Caco-2 (cell line): ENCODE measurements at regions not wholly inside any gene's neighbourhood (a gene's known extent, or its start where the extent isn't known, plus 50 kb on each side); places are given as distances from the start of the nearest gene placed in this dataset.

Experiments
- BruUV-seq: library from RNA; stranded (reverse); fragments of 400-500 nt; replicated peaks from 2 replicates; lab custom pipeline; 2021; lab: Mats Ljungman, UMichigan
- CTCF ChIA-PET: fragments of 300-600 bp; sonication (Branson Sonifier 250); formaldehyde crosslinking; loops from one replicate; lab custom pipeline; 2022; ENCODE audit warnings: antibody characterized with exemption; lab: Charles Lee
- POLR2A ChIA-PET: fragments of 300-600 bp; sonication (Branson Sonifier 250); formaldehyde crosslinking; loops from one replicate; lab custom pipeline; 2022; ENCODE audit warnings: antibody characterized with exemption; lab: Charles Lee
- DNase-seq, 2 experiments: peaks; one replicate each; pipeline versions ENCODE4 v3.0.0 to v3.0.0-alpha.2; 2020 to 2022
- H3K27me3 ChIP-seq: replicated peaks from 2 replicates; pipeline ENCODE4 v1.6.0; 2011; ENCODE audit warnings: low read length; ENCODE audit not compliant: control insufficient read depth, insufficient read depth
- H3K36me3 ChIP-seq: 2 replicates; pipeline ENCODE4 v1.5.1; 2011; ENCODE audit warnings: low read length; ENCODE audit not compliant: control insufficient read depth, insufficient read depth
- H3K4me1 ChIP-seq: fragments of 250-450 bp; sonication (Bioruptor Pico); 2 replicates; pipeline ENCODE4 v1.5.1; 2020; ENCODE audit warnings: mild to moderate bottlenecking
- H3K4me3 ChIP-seq: 2 replicates; pipeline ENCODE4 v1.5.1; 2011; ENCODE audit warnings: low read depth, mild to moderate bottlenecking, control low read depth, low read length
- H3K9me3 ChIP-seq: fragments of 250-450 bp; sonication (Bioruptor Pico); 2 replicates; pipeline ENCODE4 v1.5.1; 2020; ENCODE audit warnings: mild to moderate bottlenecking, moderate library complexity
- H3K27ac Mint-ChIP-seq: one replicate; pipeline ENCODE4 v1.8.0; 2022; ENCODE audit warnings: mixed read lengths; ENCODE audit not compliant: unreplicated experiment
- H3K27me3 Mint-ChIP-seq: one replicate; pipeline ENCODE4 v1.8.0; 2022; ENCODE audit warnings: mixed read lengths; ENCODE audit not compliant: insufficient read depth, unreplicated experiment
- H3K36me3 Mint-ChIP-seq: one replicate; pipeline ENCODE4 v1.8.0; 2022; ENCODE audit warnings: mild to moderate bottlenecking, mixed read lengths; ENCODE audit not compliant: insufficient read depth, unreplicated experiment
- H3K4me1 Mint-ChIP-seq: one replicate; pipeline ENCODE4 v1.8.0; 2022; ENCODE audit warnings: low read depth, mixed read lengths; ENCODE audit not compliant: unreplicated experiment
- H3K4me3 Mint-ChIP-seq: one replicate; pipeline ENCODE4 v1.8.0; 2022; ENCODE audit warnings: mild to moderate bottlenecking, moderate library complexity, mixed read lengths; ENCODE audit not compliant: unreplicated experiment
- H3K9me3 Mint-ChIP-seq: one replicate; pipeline ENCODE4 v1.8.0; 2022; ENCODE audit warnings: mixed read lengths; ENCODE audit not compliant: unreplicated experiment
- CTCF ChIP-seq, 2 experiments: fragments of 200-600 bp in 1 of 2; IDR thresholded peaks; 1 replicate in 1 of 2; 2 replicates in 1 of 2; pipeline versions ENCODE4 v1.5.1 to v1.8.0; 2011 to 2022; ENCODE audit warnings: antibody characterized with exemption in 1 of 2, control low read depth in 1 of 2, inconsistent platforms in 1 of 2, low read depth in 1 of 2, low read length in 1 of 2, mild to moderate bottlenecking in 1 of 2, moderate library complexity in 1 of 2; ENCODE audit not compliant: insufficient read depth in 1 of 2, severe bottlenecking in 1 of 2, unreplicated experiment in 1 of 2
- intact Hi-C: fragments of 100-400 bp; cut with micrococcal nuclease; formaldehyde crosslinking; loops from one replicate; pipeline ENCODE4 v1.10.0; 2022; ENCODE audit not compliant: unreplicated experiment

- H3K4me1 Mint-ChIP-seq = no peaks in the 10 kb centered on the region
- no peaks in the 10 kb centered on the region for H3K36me3 Mint-ChIP-seq
- CTCF ChIA-PET = no interaction called here
- no peaks in the 10 kb centered on the region for H3K9me3 Mint-ChIP-seq
- no peak overlapping the region for H3K27ac Mint-ChIP-seq
- Histone ChIP-seq H3K4me3 (no peak overlapping the region), H3K4me1 (no peaks in the 10 kb centered on the region), H3K9me3 (no peaks in the 10 kb centered on the region), H3K36me3 (no peaks in the 10 kb centered on the region), H3K27me3 (no peaks in the 10 kb centered on the region)
- H3K27me3 Mint-ChIP-seq = peaks cover 8% of the 10 kb centered on the region
- no peak for DNase-seq
- TF ChIP-seq CTCF (IDR thresholded peaks at IDR 0.05; ENCODE audit: insufficient read depth in 1 of 2, low read depth in 1 of 2, low read length in 1 of 2, severe bottlenecking in 1 of 2, unreplicated experiment in 1 of 2) = no peak
- intact Hi-C loops = no loop called here
- H3K4me3 Mint-ChIP-seq = no peak overlapping the region
- BruUV-seq = no TSS peak
- POLR2A ChIA-PET = no interaction called here
These were observed 139.9 kb upstream of the GAS1 start for GRCh38 chr9:87087197-87087596.

DNA sequence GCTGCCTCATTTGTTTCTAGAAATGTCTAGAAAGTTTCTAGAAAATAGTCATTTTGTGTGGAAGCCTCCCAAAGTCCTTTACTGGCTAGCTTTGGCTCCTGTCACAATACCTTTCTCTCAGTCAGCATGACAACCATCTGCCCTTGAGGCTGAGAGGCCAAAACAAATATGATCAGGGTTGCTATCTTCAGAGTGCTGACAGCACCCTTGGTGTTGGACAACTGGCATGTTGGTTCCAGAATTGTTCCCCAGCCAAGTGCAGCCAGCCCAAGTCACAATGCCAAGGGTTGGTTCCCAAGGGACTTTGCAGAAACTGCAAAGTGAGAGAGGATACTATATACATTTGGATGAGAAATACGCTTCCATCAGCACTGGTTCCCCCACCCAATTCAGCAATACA is 140.9 kb upstream of the GAS1 start:
- H3K4me1 ChIP-seq = no peaks in the 10 kb centered on the region
- peaks cover 7% of the 10 kb centered on the region for H3K27me3 Mint-ChIP-seq
- no peak overlapping the region for H3K4me3 Mint-ChIP-seq
- no peaks in the 10 kb centered on the region for H3K36me3 ChIP-seq
- no peak for TF ChIP-seq CTCF (IDR thresholded peaks at IDR 0.05; ENCODE audit: insufficient read depth in 1 of 2, low read depth in 1 of 2, low read length in 1 of 2, severe bottlenecking in 1 of 2, unreplicated experiment in 1 of 2)
- H3K9me3 ChIP-seq = no peaks in the 10 kb centered on the region
- no peak for DNase-seq
- no peaks in the 10 kb centered on the region for H3K27me3 ChIP-seq
- no peaks in the 10 kb centered on the region for H3K4me1 Mint-ChIP-seq
- H3K4me3 ChIP-seq = no peak overlapping the region
- H3K9me3 Mint-ChIP-seq = no peaks in the 10 kb centered on the region
- no TSS peak for BruUV-seq
- ChIA-PET CTCF (no interaction called here), POLR2A (no interaction called here)
- no peak overlapping the region for H3K27ac Mint-ChIP-seq
- no peaks in the 10 kb centered on the region for H3K36me3 Mint-ChIP-seq
- intact Hi-C loops = no loop called here

DNA sequence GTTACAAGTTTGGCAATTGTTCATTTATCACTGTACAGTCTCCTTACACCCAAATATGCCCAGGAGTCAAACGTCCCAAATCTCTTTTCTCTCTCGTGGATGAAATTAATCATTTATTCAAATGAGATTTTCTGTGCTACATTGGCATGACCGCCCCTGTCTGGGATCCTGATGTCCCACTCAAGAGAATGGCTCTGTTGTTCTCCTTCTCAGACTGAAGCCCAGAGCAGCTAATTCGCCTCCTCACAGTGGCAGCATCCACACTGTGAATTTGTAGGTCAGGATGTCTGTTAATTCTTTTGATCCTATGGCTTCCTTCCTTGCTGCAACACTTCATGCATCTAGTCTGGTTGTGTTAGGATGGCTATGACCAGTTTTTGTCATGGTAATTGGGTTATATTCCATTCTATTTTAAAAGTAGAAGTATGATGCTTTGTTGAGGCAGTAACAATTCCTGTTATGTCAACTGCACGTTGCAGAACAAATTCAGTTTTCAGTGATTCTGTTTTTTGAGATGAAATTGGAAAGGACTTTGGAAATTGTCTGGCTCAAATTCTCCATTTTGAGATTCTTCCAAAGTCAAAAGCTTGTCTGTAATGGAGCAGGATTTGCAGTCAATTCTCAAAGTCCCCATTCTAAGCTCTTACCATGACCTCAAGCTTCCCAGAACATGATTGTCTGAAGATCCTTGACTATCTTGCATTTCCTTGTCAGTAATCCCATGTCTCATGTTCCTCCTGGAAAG is 141.5 kb upstream of the GAS1 start:
- Histone ChIP-seq H3K4me3 (no peak overlapping the region), H3K27me3 (no peaks in the 10 kb centered on the region), H3K4me1 (no peaks in the 10 kb centered on the region), H3K9me3 (no peaks in the 10 kb centered on the region), H3K36me3 (no peaks in the 10 kb centered on the region)
- Mint-ChIP-seq H3K36me3 (no peaks in the 10 kb centered on the region), H3K9me3 (no peaks in the 10 kb centered on the region), H3K4me3 (no peak overlapping the region), H3K27me3 (peaks cover 7% of the 10 kb centered on the region), H3K4me1 (no peaks in the 10 kb centered on the region), H3K27ac (no peak overlapping the region)
- TF ChIP-seq CTCF (IDR thresholded peaks at IDR 0.05; ENCODE audit: insufficient read depth in 1 of 2, low read depth in 1 of 2, low read length in 1 of 2, severe bottlenecking in 1 of 2, unreplicated experiment in 1 of 2) = no peak
- intact Hi-C loops = no loop called here
- ChIA-PET POLR2A (no interaction called here), CTCF (no interaction called here)
- BruUV-seq = no TSS peak
- no peak for DNase-seq
